Fibroblast of pulmonary artery (primary cell): ENCODE measurements at regions not wholly inside any gene's neighbourhood (a gene's known extent, or its start where the extent isn't known, plus 50 kb on each side); places are given as distances from the start of the nearest gene placed in this dataset.

ENCODE experiments used
- DNase-seq: peaks from one replicate; pipeline ENCODE4 v3.0.0-alpha.2; 2010; ENCODE audit warnings: low read depth
- H3K4me3 ChIP-seq: replicated peaks from 2 replicates; pipeline ENCODE4 v1.5.1; 2011; ENCODE audit warnings: low read depth, mild to moderate bottlenecking, control low read depth, low read length, moderate library complexity
- CTCF ChIP-seq: IDR thresholded peaks from 2 replicates; pipeline ENCODE4 v1.5.1; 2011; ENCODE audit warnings: mild to moderate bottlenecking, control low read depth, low read length, inconsistent platforms; ENCODE audit errors: missing control alignments

GRCh38 chr5:26003966-26004365 is 1034.4 kb downstream of the CDH9 start:
- DNase-seq: no peak
- TF ChIP-seq CTCF: no peak
- H3K4me3 ChIP-seq: no peak overlapping the region

GRCh38 chr5:25995209-25995608 is 1043.2 kb downstream of the CDH9 start:
- H3K4me3 ChIP-seq: no peak overlapping the region
- TF ChIP-seq CTCF: no peak
- DNase-seq: no peak

GRCh38 chr5:25993701-25994100 is 1044.7 kb downstream of the CDH9 start:
- no peak for TF ChIP-seq CTCF
- DNase-seq: no peak
- no peak overlapping the region for H3K4me3 ChIP-seq

- no peak overlapping the region for H3K4me3 ChIP-seq
- DNase-seq: no peak
- TF ChIP-seq CTCF: no peak
Observed at GRCh38 chr5:25991639-25992038, 1046.7 kb downstream of the CDH9 start.

- no peak for DNase-seq
- no peak for TF ChIP-seq CTCF
- no peak overlapping the region for H3K4me3 ChIP-seq
Observed at GRCh38 chr5:25990771-25991170, 1047.6 kb downstream of the CDH9 start.

GRCh38 chr5:25979086-25979485 is 1059.3 kb downstream of the CDH9 start:
- TF ChIP-seq CTCF: no peak
- H3K4me3 ChIP-seq: no peak overlapping the region
- no peak for DNase-seq

- TF ChIP-seq CTCF: no peak
- no peak overlapping the region for H3K4me3 ChIP-seq
- DNase-seq: no peak
Observed at GRCh38 chr5:25975885-25976284, 1062.5 kb downstream of the CDH9 start.
